ENCODE measurements at regions not wholly inside any gene's neighbourhood (a gene's known extent, or its start where the extent isn't known, plus 50 kb on each side); places are given as distances from the start of the nearest gene placed in this dataset.
"Not testable (repeated sequence)": the region's sequence is repeated elsewhere in the genome, so short reads cannot be mapped to it uniquely, and the experiment has no call there.

DNA sequence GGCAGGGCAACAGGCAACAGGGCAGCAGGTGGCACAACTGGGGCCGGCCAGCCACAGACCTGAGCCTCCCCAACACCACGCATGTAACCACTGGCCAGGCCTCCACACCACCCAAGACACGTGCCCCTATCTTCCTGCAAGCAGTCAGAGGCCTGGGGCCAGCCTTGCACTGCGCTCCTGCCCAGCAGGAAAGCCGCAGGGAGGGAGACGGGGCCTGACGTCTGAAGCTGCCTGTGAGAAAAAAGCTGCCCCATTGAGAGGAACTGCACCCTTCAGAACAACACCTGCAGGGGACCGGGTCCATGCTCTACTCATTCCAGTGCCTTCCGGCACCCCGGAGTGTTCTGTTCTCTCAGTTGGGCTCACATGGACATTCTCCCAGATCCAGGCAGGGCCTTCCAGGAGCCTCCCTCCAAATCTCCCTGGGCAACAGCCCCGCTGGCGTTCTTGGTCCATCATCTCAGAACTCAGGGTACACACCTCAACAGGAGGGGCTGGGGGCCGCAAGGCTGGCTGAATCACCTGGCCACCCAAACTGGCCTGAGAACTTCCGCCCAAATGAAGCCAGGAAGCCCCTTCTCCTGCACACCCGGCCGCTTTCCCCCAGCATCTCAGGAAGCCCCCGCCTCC, 5403.6 kb upstream of the TPTE start:
- H3K36me3 ChIP-seq; H3K27ac ChIP-seq; intact Hi-C loops (cut with DNase I; ENCODE audit: low total_unique reads); DNase-seq; H3K9me3 ChIP-seq; H3K27me3 ChIP-seq; H3K4me1 ChIP-seq; H3K4me3 ChIP-seq: not testable (repeated sequence)

DNA sequence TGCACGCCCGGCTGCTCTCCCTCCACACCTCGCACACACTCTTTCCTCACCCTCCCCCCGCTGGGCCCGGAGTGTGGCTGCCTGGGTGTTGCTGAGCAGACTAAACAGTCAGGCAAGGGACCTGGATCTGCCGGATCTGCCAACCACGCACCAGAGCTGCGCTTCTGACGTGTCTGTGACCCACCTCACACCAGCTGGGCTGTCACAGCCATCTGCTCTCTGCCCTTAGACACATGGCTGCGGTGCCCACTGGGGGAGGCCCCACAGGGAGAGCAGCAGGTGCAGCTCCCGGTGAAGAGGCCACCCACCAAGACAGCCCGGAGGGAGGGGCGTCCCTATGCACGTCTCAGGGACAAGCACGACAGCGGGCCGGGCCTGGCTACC, 5403.1 kb upstream of the TPTE start:
- DNase-seq; H3K27me3 ChIP-seq; H3K4me3 ChIP-seq; H3K27ac ChIP-seq; H3K36me3 ChIP-seq; H3K4me1 ChIP-seq; intact Hi-C loops (cut with DNase I; ENCODE audit: low total_unique reads); H3K9me3 ChIP-seq: not testable (repeated sequence)

DNA sequence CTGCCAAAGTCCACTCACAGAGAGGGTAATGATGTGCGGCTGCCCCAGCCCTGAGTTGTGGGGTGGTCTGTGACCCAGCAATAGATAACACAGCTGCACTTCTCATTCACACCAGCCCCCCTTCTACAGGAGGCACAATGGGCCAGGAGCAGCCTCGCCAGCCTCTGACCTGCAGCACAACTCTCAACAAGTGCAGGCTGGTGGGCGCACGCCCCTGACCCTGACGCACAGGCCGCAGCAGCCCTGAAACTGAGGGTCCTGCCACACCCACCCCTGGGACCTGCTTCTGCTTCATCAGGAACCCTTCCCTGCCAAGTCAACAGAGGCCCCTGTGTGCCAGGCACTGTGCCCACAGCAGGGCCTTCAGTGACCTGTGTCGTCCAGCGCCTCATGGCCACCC, 5402.2 kb upstream of the TPTE start:
- H3K27me3 ChIP-seq; H3K4me1 ChIP-seq; DNase-seq; H3K36me3 ChIP-seq; H3K4me3 ChIP-seq; H3K27ac ChIP-seq; H3K9me3 ChIP-seq; intact Hi-C loops (cut with DNase I; ENCODE audit: low total_unique reads): not testable (repeated sequence)

DNA sequence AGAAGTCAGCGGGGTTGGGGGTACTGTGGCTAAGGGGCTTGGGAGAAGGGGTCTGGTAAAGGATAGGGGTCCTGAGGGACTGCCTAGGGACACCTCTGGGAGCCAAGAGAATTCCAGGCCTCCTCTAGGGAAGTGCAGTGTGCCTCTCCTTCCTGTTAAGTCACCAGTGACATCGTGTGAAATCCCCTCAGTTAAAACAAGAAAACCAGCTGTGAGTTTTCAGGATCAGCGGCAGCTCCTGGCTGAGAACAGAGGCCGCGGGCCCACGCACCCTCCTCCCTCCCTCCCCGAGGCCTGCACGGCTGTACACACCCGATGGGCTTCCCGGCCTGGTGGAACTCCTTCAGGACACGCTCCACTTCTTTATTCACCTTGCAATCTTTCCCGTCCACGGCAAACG, 5400.0 kb upstream of the TPTE start:
- DNase-seq; H3K9me3 ChIP-seq; H3K27ac ChIP-seq; H3K27me3 ChIP-seq; H3K4me1 ChIP-seq; intact Hi-C loops (cut with DNase I; ENCODE audit: low total_unique reads); H3K4me3 ChIP-seq; H3K36me3 ChIP-seq: not testable (repeated sequence)

DNA sequence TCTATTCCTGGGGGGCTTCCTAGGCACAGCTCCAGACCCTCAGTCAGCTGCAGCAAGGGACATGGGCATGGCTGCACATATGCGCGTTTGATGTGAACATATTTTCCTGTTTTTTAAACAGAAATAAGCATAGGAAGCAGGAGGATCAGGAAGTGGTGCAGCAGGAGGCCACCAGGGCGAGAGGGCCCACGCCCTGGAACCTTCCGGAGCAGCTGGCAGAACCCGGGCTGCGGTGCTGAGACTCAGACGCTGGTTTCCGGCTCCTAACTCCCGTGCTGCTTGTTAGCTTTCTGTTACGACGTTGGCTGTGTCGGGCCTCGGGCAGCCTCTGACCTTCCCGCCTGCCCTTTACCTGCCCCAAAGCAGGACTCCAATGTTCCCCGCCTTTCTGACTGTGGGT, 5399.5 kb upstream of the TPTE start:
- H3K27ac ChIP-seq; intact Hi-C loops (cut with DNase I; ENCODE audit: low total_unique reads); H3K27me3 ChIP-seq: not testable (repeated sequence)

DNA sequence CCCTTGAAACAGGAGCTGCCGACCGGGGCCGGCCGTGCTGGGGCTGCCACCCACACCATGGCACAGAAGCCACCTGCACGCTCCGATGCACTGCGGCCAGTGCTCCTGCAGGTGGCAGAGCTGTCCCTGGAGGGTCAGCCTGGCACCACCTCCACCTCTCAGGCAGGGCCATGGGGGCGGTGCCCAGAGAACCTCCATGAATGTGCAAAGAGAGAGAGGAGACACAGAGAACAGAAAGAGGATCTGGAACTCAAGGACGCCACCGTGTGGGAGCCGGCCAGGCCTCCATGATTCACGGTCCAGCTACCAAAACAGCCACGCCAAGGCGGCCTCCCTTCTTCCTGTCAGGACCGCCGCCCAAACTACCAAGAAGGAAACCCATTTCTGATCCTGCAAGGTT, 5397.7 kb upstream of the TPTE start:
- H3K27ac ChIP-seq; H3K4me3 ChIP-seq; intact Hi-C loops (cut with DNase I; ENCODE audit: low total_unique reads); H3K9me3 ChIP-seq; H3K4me1 ChIP-seq; H3K27me3 ChIP-seq; H3K36me3 ChIP-seq: not testable (repeated sequence)
- peak; percentile 78 to 88 for DNase-seq
- TF ChIP-seq, protein P1, sequence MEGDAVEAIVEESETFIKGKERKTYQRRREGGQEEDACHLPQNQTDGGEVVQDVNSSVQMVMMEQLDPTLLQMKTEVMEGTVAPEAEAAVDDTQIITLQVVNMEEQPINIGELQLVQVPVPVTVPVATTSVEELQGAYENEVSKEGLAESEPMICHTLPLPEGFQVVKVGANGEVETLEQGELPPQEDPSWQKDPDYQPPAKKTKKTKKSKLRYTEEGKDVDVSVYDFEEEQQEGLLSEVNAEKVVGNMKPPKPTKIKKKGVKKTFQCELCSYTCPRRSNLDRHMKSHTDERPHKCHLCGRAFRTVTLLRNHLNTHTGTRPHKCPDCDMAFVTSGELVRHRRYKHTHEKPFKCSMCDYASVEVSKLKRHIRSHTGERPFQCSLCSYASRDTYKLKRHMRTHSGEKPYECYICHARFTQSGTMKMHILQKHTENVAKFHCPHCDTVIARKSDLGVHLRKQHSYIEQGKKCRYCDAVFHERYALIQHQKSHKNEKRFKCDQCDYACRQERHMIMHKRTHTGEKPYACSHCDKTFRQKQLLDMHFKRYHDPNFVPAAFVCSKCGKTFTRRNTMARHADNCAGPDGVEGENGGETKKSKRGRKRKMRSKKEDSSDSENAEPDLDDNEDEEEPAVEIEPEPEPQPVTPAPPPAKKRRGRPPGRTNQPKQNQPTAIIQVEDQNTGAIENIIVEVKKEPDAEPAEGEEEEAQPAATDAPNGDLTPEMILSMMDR (IDR thresholded peaks at IDR 0.05) = peak in 1 of 2 experiments; percentile 29

More for the DNA sequence above, 5399.5 kb upstream of the TPTE start:
- not testable (repeated sequence) for H3K9me3 ChIP-seq, DNase-seq, H3K4me3 ChIP-seq, H3K36me3 ChIP-seq, H3K4me1 ChIP-seq

DNA sequence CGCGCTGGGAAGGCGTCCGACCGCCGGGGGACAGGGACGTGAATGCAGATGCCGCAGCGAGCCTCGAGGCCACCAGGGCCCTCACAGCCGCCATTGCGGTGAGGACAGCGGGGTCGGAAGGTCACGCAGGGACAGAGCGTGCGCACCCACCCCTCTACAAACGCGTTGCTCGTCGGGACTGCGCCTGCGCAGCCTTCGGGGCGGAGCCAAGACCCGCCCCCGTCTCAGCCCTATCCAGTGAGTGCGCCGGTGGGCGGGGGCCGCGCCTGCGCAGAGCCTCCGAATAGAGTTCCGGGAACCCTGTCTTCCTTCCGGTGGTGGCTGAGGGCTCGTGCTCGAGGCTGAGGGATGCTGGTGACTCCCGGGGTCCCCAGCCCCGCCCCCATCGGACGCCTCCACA, 5393.1 kb upstream of the TPTE start:
- intact Hi-C loops (cut with DNase I; ENCODE audit: low total_unique reads); H3K9me3 ChIP-seq; H3K4me1 ChIP-seq; H3K27me3 ChIP-seq; H3K36me3 ChIP-seq: not testable (repeated sequence)
- Histone ChIP-seq H3K4me3 (peak overlapping the region; percentile 49 to 58), H3K27ac (peak overlapping the region in 1 of 2 donors; percentile 71)
- DNase-seq = peak; percentile 94 to 96

DNA sequence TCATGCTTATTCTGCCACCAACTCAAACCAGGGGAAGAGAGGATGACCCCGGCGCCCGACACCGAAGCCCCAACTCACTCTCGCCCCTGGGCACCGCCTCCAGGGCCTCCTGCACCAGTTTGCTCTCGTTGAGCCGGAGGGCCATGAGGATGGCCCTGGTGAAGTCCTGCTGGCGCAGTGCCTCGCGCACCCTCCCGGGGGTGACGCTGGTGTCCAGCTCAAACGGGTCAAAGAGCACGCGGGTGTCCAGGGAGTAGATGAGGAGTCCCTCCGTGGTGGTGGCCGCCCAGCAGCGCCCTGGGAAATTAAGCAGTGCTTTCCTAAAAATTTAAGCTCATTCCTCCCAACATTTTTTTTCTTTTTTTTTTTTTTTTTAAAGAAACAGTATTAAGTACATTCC, 5387.6 kb upstream of the TPTE start:
- H3K36me3 ChIP-seq; intact Hi-C loops (cut with DNase I; ENCODE audit: low total_unique reads); H3K4me3 ChIP-seq; H3K27me3 ChIP-seq; H3K4me1 ChIP-seq; H3K27ac ChIP-seq; H3K9me3 ChIP-seq; DNase-seq: not testable (repeated sequence)

DNA sequence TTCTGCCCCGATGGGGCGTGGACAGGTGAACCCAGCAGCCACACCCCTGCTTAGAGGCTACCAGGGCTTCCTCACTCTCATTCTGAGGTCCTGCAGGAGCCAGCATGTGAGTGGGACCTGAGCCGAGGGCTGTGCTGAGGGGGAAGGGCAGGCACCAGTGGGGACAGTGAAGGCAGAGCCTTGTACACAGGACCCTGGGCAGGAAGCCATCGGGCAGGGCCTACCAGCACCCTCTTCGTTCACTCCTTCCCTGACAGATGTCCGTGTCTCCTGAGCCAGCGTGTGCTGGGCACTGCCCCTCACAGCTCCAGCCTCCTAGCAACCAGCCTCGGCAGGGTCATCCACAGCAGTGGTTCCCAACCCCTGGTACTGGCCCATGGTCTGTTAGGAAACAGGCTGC, 5385.0 kb upstream of the TPTE start:
- H3K27ac ChIP-seq; H3K4me3 ChIP-seq; H3K4me1 ChIP-seq; H3K9me3 ChIP-seq; H3K27me3 ChIP-seq; DNase-seq; intact Hi-C loops (cut with DNase I; ENCODE audit: low total_unique reads); H3K36me3 ChIP-seq: not testable (repeated sequence)

DNA sequence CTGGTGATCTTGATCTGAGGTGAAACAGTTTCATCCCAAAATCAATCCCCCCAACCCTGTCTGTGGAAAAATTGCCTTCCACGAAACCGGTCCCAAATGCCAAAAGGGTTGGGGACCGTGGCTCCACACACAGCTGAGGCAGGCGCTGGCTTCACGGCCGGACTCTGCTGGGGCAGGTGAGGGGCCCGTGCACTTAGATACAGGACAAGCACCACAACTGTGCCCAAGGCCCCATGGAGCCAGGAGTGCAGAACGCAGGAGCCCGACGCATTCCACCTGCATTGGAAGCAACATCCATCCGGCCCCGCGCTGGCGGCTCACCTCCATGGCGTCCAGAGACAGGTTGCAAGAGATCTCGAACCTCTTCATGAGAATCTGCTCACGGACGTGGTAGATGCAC, 5384.4 kb upstream of the TPTE start:
- H3K27ac ChIP-seq; H3K27me3 ChIP-seq; intact Hi-C loops (cut with DNase I; ENCODE audit: low total_unique reads); H3K9me3 ChIP-seq; H3K4me3 ChIP-seq; H3K4me1 ChIP-seq; H3K36me3 ChIP-seq: not testable (repeated sequence)
- peak in 1 of 2 donors; percentile 2 for DNase-seq

DNA sequence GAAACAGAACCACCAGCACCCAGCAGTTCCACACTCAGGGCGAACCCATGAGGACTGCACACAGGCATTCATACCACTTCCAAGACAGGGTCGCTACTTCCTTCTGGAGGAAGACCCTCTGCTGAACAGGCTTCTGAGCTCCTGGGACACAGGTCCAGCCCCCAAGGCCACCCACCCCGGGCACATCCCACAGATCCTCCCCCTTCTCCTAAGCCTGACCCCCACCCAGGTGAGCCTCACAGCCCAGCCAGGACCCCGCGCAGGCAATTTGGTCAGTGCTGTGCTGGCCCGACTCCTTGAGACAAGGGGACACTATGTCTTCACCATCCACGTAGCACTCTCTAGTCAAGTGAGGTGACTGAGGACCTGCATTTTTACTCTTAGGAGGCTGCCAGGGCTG, 5382.7 kb upstream of the TPTE start:
- H3K27me3 ChIP-seq; H3K4me3 ChIP-seq; H3K27ac ChIP-seq; intact Hi-C loops (cut with DNase I; ENCODE audit: low total_unique reads); H3K4me1 ChIP-seq; H3K9me3 ChIP-seq: not testable (repeated sequence)
- peak in 1 of 2 donors; percentile 35 for DNase-seq
- H3K36me3 ChIP-seq = peaks cover 0 to 11% (median 4%) of the 10 kb centered on the region in 3 donors

DNA sequence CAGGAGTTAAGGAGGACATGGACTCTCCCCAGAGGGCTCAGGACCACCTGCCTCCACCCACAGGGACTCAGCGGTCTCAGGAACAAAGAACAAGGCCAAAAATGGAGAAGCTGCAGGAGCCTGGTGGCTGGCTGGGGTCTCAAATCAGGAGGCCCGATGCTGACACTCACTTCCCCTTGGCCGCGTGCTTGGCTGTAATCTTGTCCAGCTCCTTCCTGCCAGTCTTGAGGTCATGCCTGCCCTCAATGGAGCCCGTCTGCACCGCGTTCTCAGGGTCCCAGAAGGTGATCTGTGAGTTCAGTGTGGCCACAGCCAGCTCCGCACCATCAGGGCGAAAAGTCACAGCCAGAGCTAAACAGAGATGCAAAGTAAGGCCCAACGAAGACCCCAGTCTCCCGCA, 5381.9 kb upstream of the TPTE start:
- H3K4me3 ChIP-seq; H3K9me3 ChIP-seq; H3K27ac ChIP-seq; H3K27me3 ChIP-seq; intact Hi-C loops (cut with DNase I; ENCODE audit: low total_unique reads); DNase-seq; H3K4me1 ChIP-seq: not testable (repeated sequence)
- peaks cover 0 to 11% (median 4%) of the 10 kb centered on the region in 3 donors for H3K36me3 ChIP-seq

DNA sequence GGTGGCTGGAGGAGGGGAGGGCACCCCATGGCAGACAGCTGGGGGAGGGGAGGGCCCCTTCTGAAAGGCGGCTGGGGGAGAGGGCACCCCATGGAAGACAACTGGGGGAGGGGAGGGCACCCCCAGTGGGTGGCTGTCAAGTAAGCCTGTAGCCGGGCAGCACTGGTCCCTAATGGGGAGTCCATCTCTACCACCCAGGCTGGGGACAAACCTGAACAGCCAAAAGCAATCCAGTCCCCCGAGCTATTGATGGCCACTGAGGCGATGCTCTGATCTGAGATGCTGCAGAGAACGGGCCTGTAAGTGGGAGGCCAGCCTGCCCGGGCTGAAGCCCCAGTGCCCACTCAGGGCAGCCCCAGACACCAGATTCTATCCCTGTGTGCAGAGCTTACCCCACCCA, 5378.4 kb upstream of the TPTE start:
- intact Hi-C loops (cut with DNase I; ENCODE audit: low total_unique reads); H3K4me1 ChIP-seq; H3K4me3 ChIP-seq; H3K27me3 ChIP-seq; H3K27ac ChIP-seq; H3K9me3 ChIP-seq: not testable (repeated sequence)
- peak in 1 of 2 donors; percentile 11 for DNase-seq
- H3K36me3 ChIP-seq = peaks cover 0 to 11% (median 4%) of the 10 kb centered on the region in 3 donors

DNA sequence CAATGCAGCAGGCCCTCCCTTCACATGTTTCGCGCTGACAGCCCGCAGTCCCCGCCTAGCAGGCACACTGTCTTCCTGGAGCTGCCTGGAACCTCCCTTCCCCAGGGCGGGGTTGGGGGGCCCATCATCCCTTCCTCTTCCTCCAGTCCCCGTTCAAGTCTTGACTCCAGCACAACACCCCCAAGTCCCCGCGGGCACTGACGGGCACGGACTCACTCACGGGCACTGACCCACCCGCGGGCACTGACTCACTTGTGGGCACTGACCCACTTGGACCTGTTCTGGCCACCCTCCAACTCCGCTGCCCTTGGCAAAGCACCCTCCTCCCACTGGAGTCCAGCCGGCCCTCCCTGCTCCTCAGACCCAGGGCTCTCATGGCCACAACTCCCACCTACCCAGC, 5376.7 kb upstream of the TPTE start:
- H3K4me1 ChIP-seq; H3K4me3 ChIP-seq; intact Hi-C loops (cut with DNase I; ENCODE audit: low total_unique reads); H3K27ac ChIP-seq; H3K9me3 ChIP-seq; H3K27me3 ChIP-seq: not testable (repeated sequence)
- peak in 1 of 2 donors; percentile 12 for DNase-seq
- H3K36me3 ChIP-seq = peaks cover 0 to 11% (median 4%) of the 10 kb centered on the region in 3 donors

Data from tibial artery (tissue), 4 donors.